HG02763 (cell line): ENCODE measurements at regions not wholly inside any gene's neighbourhood (a gene's known extent, or its start where the extent isn't known, plus 50 kb on each side); places are given as distances from the start of the nearest gene placed in this dataset.

Experiments used
- ATAC-seq: cut with Tn5 transposase; IDR thresholded peaks from one replicate; pipeline ENCODE4 v1.9.1; 2021; ENCODE audit warnings: mild to moderate bottlenecking, moderate library complexity; ENCODE audit not compliant: unreplicated experiment

- ATAC-seq = no peak
Observed at GRCh38 chr20:10724449-10725173, 50.8 kb upstream of the JAG1 start.

GRCh38 chr20:10728873-10729670 is 55.3 kb upstream of the JAG1 start:
- no peak for ATAC-seq

GRCh38 chr20:10729785-10730184 is 56.0 kb upstream of the JAG1 start:
- no peak for ATAC-seq

- ATAC-seq = no peak
Observed at GRCh38 chr20:10730629-10731183, 56.9 kb upstream of the JAG1 start.

- ATAC-seq = no peak
Observed at GRCh38 chr20:10731190-10731965, 57.6 kb upstream of the JAG1 start.

- no peak for ATAC-seq
Observed at GRCh38 chr20:10733122-10733521, 59.3 kb upstream of the JAG1 start.

- no peak for ATAC-seq
Observed at GRCh38 chr20:10735195-10735949, 61.6 kb upstream of the JAG1 start.

GRCh38 chr20:10739134-10739533 is 65.3 kb upstream of the JAG1 start:
- ATAC-seq = no peak

GRCh38 chr20:10739566-10739965 is 65.8 kb upstream of the JAG1 start:
- no peak for ATAC-seq

GRCh38 chr20:10741060-10741459 is 67.3 kb upstream of the JAG1 start:
- no peak for ATAC-seq

GRCh38 chr20:10745790-10746189 is 72.0 kb upstream of the JAG1 start:
- ATAC-seq = no peak

GRCh38 chr20:10747019-10747418 is 73.2 kb upstream of the JAG1 start:
- ATAC-seq = no peak

- no peak for ATAC-seq
Observed at GRCh38 chr20:10749084-10749483, 75.3 kb upstream of the JAG1 start.

- ATAC-seq = no peak
Observed at GRCh38 chr20:10752206-10752605, 78.4 kb upstream of the JAG1 start.

GRCh38 chr20:10754824-10755223 is 81.0 kb upstream of the JAG1 start:
- no peak for ATAC-seq

- no peak for ATAC-seq
Observed at GRCh38 chr20:10758446-10758845, 84.6 kb upstream of the JAG1 start.

GRCh38 chr20:10761232-10761631 is 87.4 kb upstream of the JAG1 start:
- ATAC-seq = no peak

GRCh38 chr20:10761786-10762185 is 88.0 kb upstream of the JAG1 start:
- ATAC-seq = no peak

GRCh38 chr20:10762216-10762615 is 88.4 kb upstream of the JAG1 start:
- no peak for ATAC-seq

GRCh38 chr20:10763112-10763511 is 89.3 kb upstream of the JAG1 start:
- ATAC-seq = no peak

GRCh38 chr20:10769700-10770099 is 95.9 kb upstream of the JAG1 start:
- no peak for ATAC-seq
